Panc1 (cell line): ENCODE measurements at regions not wholly inside any gene's neighbourhood (a gene's known extent, or its start where the extent isn't known, plus 50 kb on each side); places are given as distances from the start of the nearest gene placed in this dataset.

Experiments
- ATAC-seq: fragments of 200-7000 bp; cut with Tn5 transposase; 2 replicates; pipeline ENCODE4 v1.9.1; 2020; ENCODE audit warnings: mild to moderate bottlenecking, moderate library complexity
- BruUV-seq: library from RNA; stranded (reverse); fragments of 400-500 nt; replicated peaks from 2 replicates; lab custom pipeline; 2021; lab: Mats Ljungman, UMichigan
- CTCF ChIA-PET: fragments of 300-600 bp; sonication (Branson Sonifier 250); formaldehyde crosslinking; loops from one replicate; lab custom pipeline; 2022; ENCODE audit warnings: antibody characterized with exemption; lab: Charles Lee
- POLR2A ChIA-PET: fragments of 300-600 bp; sonication (Branson Sonifier 250); formaldehyde crosslinking; loops from one replicate; lab custom pipeline; 2022; ENCODE audit warnings: antibody characterized with exemption; lab: Charles Lee
- DNase-seq: peaks from one replicate; pipeline ENCODE4 v3.0.0-alpha.2; 2010; ENCODE audit warnings: low read depth, low spot score
- H3K27ac ChIP-seq: 2 replicates; pipeline ENCODE4 v1.5.1; 2011; ENCODE audit warnings: mild to moderate bottlenecking, low read length, inconsistent platforms
- H3K27me3 ChIP-seq: fragments of 200-500 bp; sonication (Bioruptor generic); 2 replicates; pipeline ENCODE4 v1.6.0; 2014; ENCODE audit warnings: low read length, inconsistent platforms; ENCODE audit not compliant: control insufficient read depth, insufficient read depth
- H3K36me3 ChIP-seq: fragments of 200-500 bp; sonication (Bioruptor generic); 2 replicates; pipeline ENCODE4 v1.5.1; 2014; ENCODE audit warnings: inconsistent platforms, mild to moderate bottlenecking, low read length, moderate library complexity; ENCODE audit not compliant: control insufficient read depth, insufficient read depth
- H3K4me1 ChIP-seq: 2 replicates; pipeline ENCODE4 v1.5.1; 2011; ENCODE audit warnings: inconsistent platforms, mild to moderate bottlenecking, low read length, moderate library complexity; ENCODE audit not compliant: control insufficient read depth, insufficient read depth
- H3K4me3 ChIP-seq, 2 experiments: 2 replicates each; pipeline ENCODE4 v1.5.1; 2011 to 2012; ENCODE audit warnings: low read depth in 2 of 2, low read length in 2 of 2, mild to moderate bottlenecking in 2 of 2, inconsistent platforms in 1 of 2, moderate library complexity in 1 of 2
- H3K9me3 ChIP-seq: fragments of 200-500 bp; sonication (Bioruptor generic); 2 replicates; pipeline ENCODE4 v1.5.1; 2014; ENCODE audit warnings: low read depth, mild to moderate bottlenecking, inconsistent platforms, low read length, moderate library complexity; ENCODE audit not compliant: control insufficient read depth, insufficient read depth
- POLR2AphosphoS5 ChIP-seq: IDR thresholded peaks from 2 replicates; pipeline ENCODE4 v1.6.1; 2012; ENCODE audit warnings: mild to moderate bottlenecking, low read depth, low read length, moderate library complexity
- REST ChIP-seq, 2 experiments: IDR thresholded peaks; 2 replicates each; pipeline ENCODE4 v1.6.1; 2011 to 2012; ENCODE audit warnings: low read depth in 2 of 2, control low read depth in 1 of 2, low read length in 1 of 2, mild to moderate bottlenecking in 1 of 2, moderate library complexity in 1 of 2; ENCODE audit not compliant: insufficient read depth in 1 of 2
- SIN3A ChIP-seq: IDR thresholded peaks from 2 replicates; pipeline ENCODE4 v1.6.1; 2012; ENCODE audit warnings: low read depth, mild to moderate bottlenecking, low read length, moderate library complexity, borderline replicate concordance; ENCODE audit not compliant: insufficient read depth
- TCF7L2 ChIP-seq: IDR thresholded peaks from 2 replicates; pipeline ENCODE4 v1.6.1; 2011; ENCODE audit warnings: mild to moderate bottlenecking, low read depth, low read length, inconsistent platforms
- in situ Hi-C: cut with HindIII; loops from 2 replicates; pipeline ENCODE4 v1.10.0; 2016; ENCODE audit warnings: low sequenced_read_pairs, low pct_unique_long_range_greater_than_20kb
- intact Hi-C: fragments of 100-400 bp; cut with micrococcal nuclease; formaldehyde crosslinking; loops from one replicate; pipeline ENCODE4 v1.10.0; 2022; ENCODE audit not compliant: unreplicated experiment
- TF ChIP-seq, protein P1 (sequence below): fragments of 450-650 bp; IDR thresholded peaks from 2 replicates; pipeline ENCODE4 v1.5.1; 2017; ENCODE audit warnings: mild to moderate bottlenecking

- Histone ChIP-seq H3K4me3 (no peak overlapping the region), H3K27me3 (no peaks in the 10 kb centered on the region; the same call in 1 of the 2 replicates), H3K4me1 (no peaks in the 10 kb centered on the region), H3K9me3 (no peaks in the 10 kb centered on the region), H3K36me3 (no peaks in the 10 kb centered on the region), H3K27ac (no peak overlapping the region)
- BruUV-seq = no TSS peak
- TF ChIP-seq, protein P1, sequence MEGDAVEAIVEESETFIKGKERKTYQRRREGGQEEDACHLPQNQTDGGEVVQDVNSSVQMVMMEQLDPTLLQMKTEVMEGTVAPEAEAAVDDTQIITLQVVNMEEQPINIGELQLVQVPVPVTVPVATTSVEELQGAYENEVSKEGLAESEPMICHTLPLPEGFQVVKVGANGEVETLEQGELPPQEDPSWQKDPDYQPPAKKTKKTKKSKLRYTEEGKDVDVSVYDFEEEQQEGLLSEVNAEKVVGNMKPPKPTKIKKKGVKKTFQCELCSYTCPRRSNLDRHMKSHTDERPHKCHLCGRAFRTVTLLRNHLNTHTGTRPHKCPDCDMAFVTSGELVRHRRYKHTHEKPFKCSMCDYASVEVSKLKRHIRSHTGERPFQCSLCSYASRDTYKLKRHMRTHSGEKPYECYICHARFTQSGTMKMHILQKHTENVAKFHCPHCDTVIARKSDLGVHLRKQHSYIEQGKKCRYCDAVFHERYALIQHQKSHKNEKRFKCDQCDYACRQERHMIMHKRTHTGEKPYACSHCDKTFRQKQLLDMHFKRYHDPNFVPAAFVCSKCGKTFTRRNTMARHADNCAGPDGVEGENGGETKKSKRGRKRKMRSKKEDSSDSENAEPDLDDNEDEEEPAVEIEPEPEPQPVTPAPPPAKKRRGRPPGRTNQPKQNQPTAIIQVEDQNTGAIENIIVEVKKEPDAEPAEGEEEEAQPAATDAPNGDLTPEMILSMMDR = no peak
- TF ChIP-seq POLR2AphosphoS5 = no peak
- TF ChIP-seq TCF7L2 = no peak
- no peak for TF ChIP-seq REST (IDR thresholded peaks at IDR 0.05; ENCODE audit: insufficient read depth in 1 of 2, low read depth in 2 of 2, low read length in 1 of 2)
- POLR2A ChIA-PET = no interaction called here
- in situ Hi-C loops = no loop called here
- DNase-seq (no peak), ATAC-seq (no peak)
- CTCF ChIA-PET = no interaction called here
- intact Hi-C loops = no loop called here
These were observed 294.5 kb downstream of the FOXL1 start for GRCh38 chr16:86872833-86873232.

- no peaks in the 10 kb centered on the region for H3K27me3 ChIP-seq
- in situ Hi-C loops (no loop called here), intact Hi-C loops (no loop called here)
- H3K9me3 ChIP-seq = no peaks in the 10 kb centered on the region
- peak; percentile 12 for DNase-seq
- ATAC-seq = peak; percentile 84
- no peak overlapping the region for H3K27ac ChIP-seq
- ChIA-PET POLR2A (no interaction called here), CTCF (interaction anchor here (0.6 to 1.1 kb wide), 2 partner anchors 303 to 310 kb away, joined by 3 to 4 read pairs; no protein-coding TSS in a partner anchor)
- no TSS peak for BruUV-seq
- no peak overlapping the region for H3K4me3 ChIP-seq
- TF ChIP-seq POLR2AphosphoS5 (no peak), TCF7L2 (no peak), SIN3A (no peak)
- TF ChIP-seq, protein P1 = peak; percentile 77
- H3K36me3 ChIP-seq = no peaks in the 10 kb centered on the region
- H3K4me1 ChIP-seq = no peaks in the 10 kb centered on the region
These were observed 295.8 kb downstream of the FOXL1 start for GRCh38 chr16:86874141-86874540.
